SK-N-SH (cell line): ENCODE measurements at regions not wholly inside any gene's neighbourhood (a gene's known extent, or its start where the extent isn't known, plus 50 kb on each side); places are given as distances from the start of the nearest gene placed in this dataset.

Source experiments
- CTCF ChIA-PET: fragments of 300-600, 350-600 bp; formaldehyde crosslinking; extraction: SDS; loops from one replicate; lab custom pipeline; 2021; lab: Yijun Ruan, JAX
- POLR2A ChIA-PET: fragments of 350-600 bp; sonication (Branson Sonifier 250); formaldehyde crosslinking; extraction: SDS; loops from one replicate; lab custom pipeline; 2020; ENCODE audit warnings: antibody characterized with exemption, inconsistent platforms; lab: Yijun Ruan, JAX
- DNase-seq: peaks from one replicate; pipeline ENCODE4 v3.0.0; 2012
- H2AFZ ChIP-seq: fragments of 200-600 bp; sonication (generic); 2 replicates; pipeline ENCODE4 v1.8.1; 2016; ENCODE audit warnings: antibody characterized with exemption, mild to moderate bottlenecking, low read depth
- H3F3A ChIP-seq: fragments of 200-600 bp; sonication (generic); replicated peaks from 2 replicates; pipeline ENCODE3; 2016; ENCODE audit warnings: antibody characterized with exemption, mild to moderate bottlenecking; ENCODE audit not compliant: insufficient read depth
- H3K27ac ChIP-seq, 2 experiments: fragments of 200-500 bp in 1 of 2; fragments of 200-600 bp in 1 of 2; sonication (Bioruptor generic) in 1 of 2; sonication (generic), shearing (Covaris generic) in 1 of 2; 2 replicates each; pipeline versions ENCODE4 v1.5.1 to v1.6.1; 2014 to 2016; ENCODE audit warnings: low read depth in 2 of 2, inconsistent platforms in 1 of 2, low read length in 1 of 2, mild to moderate bottlenecking in 1 of 2, mixed read lengths in 1 of 2
- H3K27me3 ChIP-seq: fragments of 200-600 bp; sonication (generic), shearing (Covaris generic); 2 replicates; pipeline ENCODE4 v1.6.1; 2016; ENCODE audit warnings: mixed run types; ENCODE audit not compliant: insufficient read depth
- H3K36me3 ChIP-seq, 2 experiments: fragments of 200-500 bp in 1 of 2; fragments of 200-600 bp in 1 of 2; sonication (Bioruptor generic) in 1 of 2; sonication (generic) in 1 of 2; replicated peaks in 1 of 2; 2 replicates each; pipeline versions ENCODE3 to v1.5.1; 2014 to 2016; ENCODE audit warnings: low read length in 1 of 2, mild to moderate bottlenecking in 1 of 2; ENCODE audit not compliant: insufficient read depth in 2 of 2, control insufficient read depth in 1 of 2
- H3K4me1 ChIP-seq, 2 experiments: fragments of 200-500 bp in 1 of 2; fragments of 200-600 bp in 1 of 2; sonication (Bioruptor generic) in 1 of 2; sonication (generic), shearing (Covaris generic) in 1 of 2; 2 replicates each; pipeline versions ENCODE4 v1.5.1 to v1.6.1; 2014 to 2016; ENCODE audit warnings: low read depth in 1 of 2, low read length in 1 of 2, mixed run types in 1 of 2; ENCODE audit not compliant: insufficient read depth in 2 of 2, control insufficient read depth in 1 of 2
- H3K4me2 ChIP-seq: fragments of 200-600 bp; sonication (generic), shearing (Covaris generic); 2 replicates; pipeline ENCODE4 v1.6.1; 2017; ENCODE audit warnings: mixed run types
- H3K4me3 ChIP-seq, 2 experiments: fragments of 200-500 bp in 1 of 2; fragments of 200-600 bp in 1 of 2; sonication (Bioruptor generic) in 1 of 2; sonication (generic), shearing (Covaris generic) in 1 of 2; 2 replicates each; pipeline versions ENCODE4 v1.5.1 to v1.8.1; 2014 to 2016; ENCODE audit warnings: low read depth in 2 of 2, inconsistent platforms in 1 of 2, low read length in 1 of 2, mild to moderate bottlenecking in 1 of 2, mixed read lengths in 1 of 2, moderate library complexity in 1 of 2
- H3K79me2 ChIP-seq: fragments of 200-600 bp; sonication (generic); 2 replicates; pipeline ENCODE4 v1.8.1; 2017; ENCODE audit warnings: mild to moderate bottlenecking; ENCODE audit not compliant: insufficient read depth
- H3K9ac ChIP-seq: fragments of 200-600 bp; sonication (generic); 2 replicates; pipeline ENCODE4 v1.6.1; 2017; ENCODE audit warnings: mixed run types
- H3K9me2 ChIP-seq: fragments of 200-600 bp; sonication (generic); 2 replicates; pipeline ENCODE4 v1.6.1; 2017; ENCODE audit warnings: mixed run types
- H3K9me3 ChIP-seq: fragments of 200-600 bp; sonication (generic); 2 replicates; pipeline ENCODE4 v1.6.1; 2017; ENCODE audit warnings: mixed run types, mild to moderate bottlenecking, moderate library complexity
- H4K20me1 ChIP-seq: fragments of 200-600 bp; sonication (generic); 2 replicates; pipeline ENCODE4 v1.6.1; 2017; ENCODE audit warnings: mild to moderate bottlenecking, mixed run types; ENCODE audit not compliant: insufficient read depth
- CHD2 ChIP-seq: fragments of 150-350 bp; IDR thresholded peaks from 2 replicates; pipeline ENCODE4 v1.6.1; 2018; ENCODE audit warnings: low read length; ENCODE audit not compliant: partially characterized antibody
- ELF1 ChIP-seq: IDR thresholded peaks from 2 replicates; pipeline ENCODE4 v1.4.0; 2012
- EP300 ChIP-seq, 2 experiments: IDR thresholded peaks; 2 replicates each; pipeline versions ENCODE4 v1.4.0 to v1.6.1; 2012; ENCODE audit warnings: borderline replicate concordance in 1 of 2, low read depth in 1 of 2, low read length in 1 of 2
- IRF3 ChIP-seq: fragments of 150-350 bp; IDR thresholded peaks from 2 replicates; pipeline ENCODE4 v1.6.1; 2016; ENCODE audit warnings: mild to moderate bottlenecking, low read depth, low read length
- NRF1 ChIP-seq: IDR thresholded peaks from 2 replicates; pipeline ENCODE4 v1.6.1; 2012; ENCODE audit warnings: low read depth, mild to moderate bottlenecking, low read length
- RAD21 ChIP-seq: IDR thresholded peaks from 2 replicates; pipeline ENCODE4 v1.6.1; 2012; ENCODE audit warnings: mild to moderate bottlenecking, low read length
- TAF1 ChIP-seq: IDR thresholded peaks from 2 replicates; pipeline ENCODE4 v1.6.1; 2012; ENCODE audit warnings: low read depth, mild to moderate bottlenecking, low read length, moderate library complexity, borderline replicate concordance
- WGBS: methylation state at CpG from one replicate; pipeline ENCODE4 v1.1.6; 2017; ENCODE audit warnings: low lambda C conversion rate; 5-methylcytosine and 5-hydroxymethylcytosine counted together
- TF ChIP-seq, protein P1 (sequence below): IDR thresholded peaks from 2 replicates; pipeline ENCODE4 v1.6.1; 2012; ENCODE audit warnings: mild to moderate bottlenecking, low read depth, low read length, moderate library complexity
- TF ChIP-seq, protein P2 (sequence below): IDR thresholded peaks from 2 replicates; pipeline ENCODE4 v1.4.0; 2012; ENCODE audit warnings: low read depth

DNA sequence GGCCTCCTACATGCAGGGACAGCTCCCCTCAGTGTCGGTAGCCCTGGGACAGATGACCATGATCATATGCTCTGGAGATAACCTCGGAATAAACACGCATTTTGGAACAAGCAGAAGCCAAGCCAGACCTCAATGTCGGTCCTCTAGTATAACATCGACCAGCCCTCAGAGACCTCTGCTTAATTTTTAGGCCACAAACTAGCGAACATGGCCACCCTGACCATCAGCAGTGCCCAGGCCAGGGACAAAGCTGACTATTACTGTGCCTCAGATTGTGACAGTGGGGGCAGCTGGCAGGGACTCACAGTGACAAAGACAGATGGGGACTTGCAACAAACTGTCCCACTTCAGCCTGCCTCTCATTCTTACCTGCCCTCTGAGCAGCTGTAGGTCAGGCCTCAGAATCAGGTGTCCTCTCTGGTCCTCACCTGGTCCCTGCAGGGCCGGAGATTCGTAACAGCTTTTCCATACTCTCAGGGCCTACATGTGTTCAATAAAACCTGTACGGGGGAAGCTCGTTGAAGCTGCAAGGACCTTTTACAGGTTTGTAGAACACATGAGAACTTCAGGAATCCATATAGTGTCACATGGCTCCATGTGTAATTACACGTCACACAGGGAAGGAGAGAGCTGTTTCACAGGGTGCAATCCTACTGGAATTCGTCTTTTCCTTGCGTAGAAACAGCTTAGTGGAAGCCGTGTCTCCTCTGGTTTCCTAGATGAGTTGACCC, 72.8 kb upstream of the IGLL5 start (continued):
- TF ChIP-seq, protein P1, sequence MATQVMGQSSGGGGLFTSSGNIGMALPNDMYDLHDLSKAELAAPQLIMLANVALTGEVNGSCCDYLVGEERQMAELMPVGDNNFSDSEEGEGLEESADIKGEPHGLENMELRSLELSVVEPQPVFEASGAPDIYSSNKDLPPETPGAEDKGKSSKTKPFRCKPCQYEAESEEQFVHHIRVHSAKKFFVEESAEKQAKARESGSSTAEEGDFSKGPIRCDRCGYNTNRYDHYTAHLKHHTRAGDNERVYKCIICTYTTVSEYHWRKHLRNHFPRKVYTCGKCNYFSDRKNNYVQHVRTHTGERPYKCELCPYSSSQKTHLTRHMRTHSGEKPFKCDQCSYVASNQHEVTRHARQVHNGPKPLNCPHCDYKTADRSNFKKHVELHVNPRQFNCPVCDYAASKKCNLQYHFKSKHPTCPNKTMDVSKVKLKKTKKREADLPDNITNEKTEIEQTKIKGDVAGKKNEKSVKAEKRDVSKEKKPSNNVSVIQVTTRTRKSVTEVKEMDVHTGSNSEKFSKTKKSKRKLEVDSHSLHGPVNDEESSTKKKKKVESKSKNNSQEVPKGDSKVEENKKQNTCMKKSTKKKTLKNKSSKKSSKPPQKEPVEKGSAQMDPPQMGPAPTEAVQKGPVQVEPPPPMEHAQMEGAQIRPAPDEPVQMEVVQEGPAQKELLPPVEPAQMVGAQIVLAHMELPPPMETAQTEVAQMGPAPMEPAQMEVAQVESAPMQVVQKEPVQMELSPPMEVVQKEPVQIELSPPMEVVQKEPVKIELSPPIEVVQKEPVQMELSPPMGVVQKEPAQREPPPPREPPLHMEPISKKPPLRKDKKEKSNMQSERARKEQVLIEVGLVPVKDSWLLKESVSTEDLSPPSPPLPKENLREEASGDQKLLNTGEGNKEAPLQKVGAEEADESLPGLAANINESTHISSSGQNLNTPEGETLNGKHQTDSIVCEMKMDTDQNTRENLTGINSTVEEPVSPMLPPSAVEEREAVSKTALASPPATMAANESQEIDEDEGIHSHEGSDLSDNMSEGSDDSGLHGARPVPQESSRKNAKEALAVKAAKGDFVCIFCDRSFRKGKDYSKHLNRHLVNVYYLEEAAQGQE: no peak
- no peak for TF ChIP-seq NRF1

DNA sequence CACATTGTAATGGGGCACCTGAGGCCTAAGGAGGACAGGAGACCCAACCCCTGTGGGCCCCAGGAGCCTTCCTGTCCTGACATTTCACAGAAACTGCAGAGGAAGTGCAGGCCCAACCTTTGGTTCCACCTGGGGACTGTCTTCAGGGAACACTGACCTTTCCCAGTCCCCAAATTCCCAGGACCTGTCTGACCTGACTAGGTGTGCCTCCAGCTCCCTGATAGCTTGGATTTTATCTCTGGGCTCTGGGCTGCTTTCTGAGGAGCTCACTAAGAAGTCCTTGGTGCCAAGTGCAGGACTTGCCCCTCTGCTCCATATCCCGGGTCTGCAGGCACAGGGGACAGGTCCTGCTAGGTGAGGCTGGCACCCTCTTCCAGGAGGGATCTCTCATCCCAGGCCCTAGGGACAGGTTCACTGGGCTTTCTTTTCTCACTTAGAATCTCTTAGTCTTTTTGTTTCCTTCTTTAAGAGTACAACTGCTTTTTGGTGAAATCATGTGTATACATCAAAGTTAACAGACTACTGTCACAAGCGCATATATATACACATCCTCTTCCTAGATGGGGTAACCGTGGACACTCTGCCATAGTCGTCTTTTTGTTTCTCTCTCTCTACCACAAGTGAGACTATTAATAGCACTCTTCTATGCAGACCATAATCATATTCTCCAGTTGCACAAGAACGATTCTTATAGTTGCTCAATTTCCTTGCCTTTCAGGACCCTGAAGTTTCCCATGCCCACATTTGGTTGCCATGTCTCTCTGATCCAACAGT, 72.0 kb upstream of the IGLL5 start:
- H2AFZ ChIP-seq: no peak overlapping the region
- ChIA-PET POLR2A (no interaction called here), CTCF (interaction anchor here (1.0 to 3.4 kb wide), 8 partner anchors 8 to 105 kb away, joined by 3 to 10 read pairs (median 4); no protein-coding TSS in a partner anchor)
- H4K20me1 ChIP-seq: no peaks in the 10 kb centered on the region
- no peaks in the 10 kb centered on the region for H3K9me3 ChIP-seq
- whole genome bisulfite sequencing: 38% methylated on average over 4 of the region's 5 CpGs
- DNase-seq: no peak
- H3K4me1 ChIP-seq: no peaks in the 10 kb centered on the region
- H3K79me2 ChIP-seq: no peaks in the 10 kb centered on the region
- no peaks in the 10 kb centered on the region for H3K9me2 ChIP-seq
- no peak overlapping the region for H3K27ac ChIP-seq
- no peaks in the 10 kb centered on the region for H3F3A ChIP-seq
- TF ChIP-seq IRF3 (no peak), TAF1 (no peak), ELF1 (no peak), EP300 (IDR thresholded peaks at IDR 0.05; ENCODE audit: borderline replicate concordance in 1 of 2, low read depth in 1 of 2, low read length in 1 of 2) (no peak), CHD2 (no peak), RAD21 (no peak)
- TF ChIP-seq, protein P2, sequence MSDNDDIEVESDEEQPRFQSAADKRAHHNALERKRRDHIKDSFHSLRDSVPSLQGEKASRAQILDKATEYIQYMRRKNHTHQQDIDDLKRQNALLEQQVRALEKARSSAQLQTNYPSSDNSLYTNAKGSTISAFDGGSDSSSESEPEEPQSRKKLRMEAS: no peak
- no peak overlapping the region for H3K4me3 ChIP-seq
- H3K27me3 ChIP-seq: no peaks in the 10 kb centered on the region
- H3K36me3 ChIP-seq: no peaks in the 10 kb centered on the region
- H3K9ac ChIP-seq: no peak overlapping the region
- H3K4me2 ChIP-seq: no peak overlapping the region
